ENCODE measurements at regions not wholly inside any gene's neighbourhood (a gene's known extent, or its start where the extent isn't known, plus 50 kb on each side); places are given as distances from the start of the nearest gene placed in this dataset.
"Not testable (repeated sequence)": the region's sequence is repeated elsewhere in the genome, so short reads cannot be mapped to it uniquely, and the experiment has no call there.

DNA sequence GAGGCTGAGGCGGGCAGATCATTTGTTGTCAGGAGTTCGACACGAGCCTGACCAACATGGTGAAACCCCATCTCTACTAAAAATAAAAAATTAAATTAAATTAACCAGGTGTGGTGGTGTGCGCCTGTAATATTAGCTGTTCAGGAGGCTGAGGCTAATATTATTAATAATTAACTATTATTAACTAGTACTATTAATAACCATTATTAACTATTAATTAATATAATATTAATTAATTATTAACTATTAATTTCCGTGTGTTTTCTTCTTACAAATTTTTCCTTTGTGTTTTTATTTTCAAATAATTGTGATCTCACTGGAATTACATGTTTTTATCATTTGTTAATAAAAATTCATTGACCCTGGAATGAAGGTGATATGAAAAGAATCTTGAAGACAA lies 557.4 kb upstream of the ADGRB3 start:
- Mint-ChIP-seq H3K36me3 (ENCODE audit: low read depth) (no peaks in the 10 kb centered on the region), H3K4me3 (no peak overlapping the region), H3K27me3 (no peaks in the 10 kb centered on the region), H3K4me1 (no peaks in the 10 kb centered on the region), H3K27ac (no peak overlapping the region), H3K9me3 (peaks cover 6% of the 10 kb centered on the region)
- ChIA-PET POLR2A (no interaction called here), CTCF (no interaction called here)
- TF ChIP-seq, protein P1, sequence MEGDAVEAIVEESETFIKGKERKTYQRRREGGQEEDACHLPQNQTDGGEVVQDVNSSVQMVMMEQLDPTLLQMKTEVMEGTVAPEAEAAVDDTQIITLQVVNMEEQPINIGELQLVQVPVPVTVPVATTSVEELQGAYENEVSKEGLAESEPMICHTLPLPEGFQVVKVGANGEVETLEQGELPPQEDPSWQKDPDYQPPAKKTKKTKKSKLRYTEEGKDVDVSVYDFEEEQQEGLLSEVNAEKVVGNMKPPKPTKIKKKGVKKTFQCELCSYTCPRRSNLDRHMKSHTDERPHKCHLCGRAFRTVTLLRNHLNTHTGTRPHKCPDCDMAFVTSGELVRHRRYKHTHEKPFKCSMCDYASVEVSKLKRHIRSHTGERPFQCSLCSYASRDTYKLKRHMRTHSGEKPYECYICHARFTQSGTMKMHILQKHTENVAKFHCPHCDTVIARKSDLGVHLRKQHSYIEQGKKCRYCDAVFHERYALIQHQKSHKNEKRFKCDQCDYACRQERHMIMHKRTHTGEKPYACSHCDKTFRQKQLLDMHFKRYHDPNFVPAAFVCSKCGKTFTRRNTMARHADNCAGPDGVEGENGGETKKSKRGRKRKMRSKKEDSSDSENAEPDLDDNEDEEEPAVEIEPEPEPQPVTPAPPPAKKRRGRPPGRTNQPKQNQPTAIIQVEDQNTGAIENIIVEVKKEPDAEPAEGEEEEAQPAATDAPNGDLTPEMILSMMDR (IDR thresholded peaks at IDR 0.05), result no peak
- ATAC-seq (ENCODE audit: low read depth) (no peak), DNase-seq (no peak)
- intact Hi-C loops (cut with micrococcal nuclease), result no loop called here

DNA sequence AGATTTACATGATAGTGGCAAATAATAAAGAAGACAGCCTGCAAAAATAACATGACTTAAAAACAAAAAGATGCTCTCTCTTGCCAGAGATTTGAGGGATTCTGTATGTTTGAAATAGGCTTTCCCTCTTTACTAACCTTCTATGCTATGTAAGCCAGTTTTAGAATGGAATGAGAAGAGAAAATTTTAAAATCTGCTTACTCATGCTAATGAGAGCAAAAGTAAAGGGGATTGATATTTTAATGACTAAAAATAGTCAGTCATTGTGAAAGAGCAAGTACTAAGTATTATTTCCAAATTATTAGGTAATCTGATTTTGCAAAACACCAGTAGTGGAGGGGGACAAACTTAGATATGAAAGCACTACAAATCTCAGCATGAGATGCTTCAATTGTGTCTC lies 563.3 kb upstream of the ADGRB3 start:
- no peak overlapping the region for H3K27ac Mint-ChIP-seq
- H3K4me1 Mint-ChIP-seq, result no peaks in the 10 kb centered on the region
- no peak for ATAC-seq (ENCODE audit: low read depth)
- no peaks in the 10 kb centered on the region for H3K27me3 Mint-ChIP-seq
- H3K36me3 Mint-ChIP-seq (ENCODE audit: low read depth), result no peaks in the 10 kb centered on the region
- peaks cover 8% of the 10 kb centered on the region for H3K9me3 Mint-ChIP-seq
- H3K4me3 Mint-ChIP-seq, result no peak overlapping the region
- ChIA-PET POLR2A (no interaction called here), CTCF (interaction anchor here (0.8 kb wide), 1 partner anchor 9 kb away, joined by 3 read pairs; no protein-coding TSS in a partner anchor)
- intact Hi-C loops (cut with micrococcal nuclease), result no loop called here
- no peak for DNase-seq
- TF ChIP-seq, protein P1 (IDR thresholded peaks at IDR 0.05), result no peak

DNA sequence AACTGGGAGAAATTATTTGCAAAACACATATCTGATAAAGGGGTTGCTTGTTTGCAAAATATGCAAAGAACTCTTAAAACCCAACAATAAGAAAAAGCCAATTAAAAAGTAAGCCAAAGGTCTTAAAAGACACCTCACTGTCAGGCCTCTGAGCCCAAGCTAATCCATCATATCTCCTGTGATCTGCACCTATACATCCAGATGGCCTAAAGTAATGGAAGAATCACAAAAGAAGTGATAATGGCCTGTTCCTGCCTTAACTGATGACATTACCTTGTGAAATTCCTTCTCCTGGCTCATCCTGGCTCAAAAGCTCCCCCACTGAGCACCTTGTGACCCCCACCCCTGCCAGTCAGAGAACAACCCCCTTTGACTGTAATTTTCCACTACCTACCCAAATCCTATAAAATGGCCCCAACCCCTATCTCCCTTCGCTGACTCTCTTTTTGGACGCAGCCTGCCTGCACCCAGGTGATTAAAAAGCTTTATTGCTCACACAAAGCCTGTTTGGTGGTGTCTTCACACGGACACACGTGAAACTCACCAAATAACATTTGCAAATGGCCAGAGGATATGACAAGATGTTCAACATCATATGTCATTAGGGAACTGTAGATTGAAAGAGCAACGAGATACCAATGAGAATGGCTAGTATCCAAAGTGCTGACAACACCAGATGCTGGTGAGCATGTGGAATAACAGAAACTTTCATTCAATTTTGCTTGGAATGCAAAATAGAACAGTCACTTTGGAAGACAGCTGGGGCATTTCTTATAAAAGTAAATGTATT lies 565.0 kb upstream of the ADGRB3 start:
- DNase-seq (no peak), ATAC-seq (ENCODE audit: low read depth) (no peak)
- Mint-ChIP-seq H3K27me3 (no peaks in the 10 kb centered on the region), H3K27ac (no peak overlapping the region), H3K36me3 (ENCODE audit: low read depth) (no peaks in the 10 kb centered on the region), H3K4me1 (no peaks in the 10 kb centered on the region), H3K4me3 (no peak overlapping the region), H3K9me3 (peaks cover 6% of the 10 kb centered on the region)
- intact Hi-C loops (cut with micrococcal nuclease), result no loop called here
- TF ChIP-seq, protein P1 (IDR thresholded peaks at IDR 0.05), result no peak
- ChIA-PET POLR2A (no interaction called here), CTCF (no interaction called here)

DNA sequence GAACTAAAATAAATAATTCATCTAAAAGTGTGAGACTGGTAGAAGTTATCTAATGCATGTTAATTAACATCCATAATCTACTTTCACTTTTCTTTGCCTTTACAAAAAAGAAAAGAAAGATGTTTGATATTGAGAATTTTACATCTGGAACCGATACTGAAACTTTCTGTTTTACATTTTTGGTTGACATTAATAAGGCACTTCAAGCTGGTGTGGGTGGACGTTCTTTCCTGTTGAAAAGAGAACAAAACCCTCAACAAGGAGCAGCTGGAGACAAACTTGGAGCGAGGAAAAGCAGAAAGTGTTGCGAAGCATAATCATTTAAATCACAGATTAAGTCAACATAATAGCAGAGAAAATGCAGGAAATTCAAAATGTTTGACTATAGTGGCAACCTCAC lies 575.2 kb upstream of the ADGRB3 start:
- H3K36me3 Mint-ChIP-seq (ENCODE audit: low read depth), result no peaks in the 10 kb centered on the region
- no peak overlapping the region for H3K4me3 Mint-ChIP-seq
- CTCF ChIA-PET, result no interaction called here
- peaks cover 3% of the 10 kb centered on the region for H3K9me3 Mint-ChIP-seq
- no peak overlapping the region for H3K27ac Mint-ChIP-seq
- ATAC-seq (ENCODE audit: low read depth) (no peak), DNase-seq (no peak)
- no peaks in the 10 kb centered on the region for H3K27me3 Mint-ChIP-seq
- H3K4me1 Mint-ChIP-seq, result no peaks in the 10 kb centered on the region
- TF ChIP-seq, protein P1 (IDR thresholded peaks at IDR 0.05), result no peak
- intact Hi-C loops (cut with micrococcal nuclease), result no loop called here
- POLR2A ChIA-PET, result no interaction called here

GRCh38 chr6:68059261-68059660 lies 575.8 kb upstream of the ADGRB3 start:
- DNase-seq (no peak), ATAC-seq (ENCODE audit: low read depth) (no peak)
- H3K9me3 Mint-ChIP-seq, result peaks cover 5% of the 10 kb centered on the region
- POLR2A ChIA-PET, result no interaction called here
- H3K36me3 Mint-ChIP-seq (ENCODE audit: low read depth), result no peaks in the 10 kb centered on the region
- CTCF ChIA-PET, result no interaction called here
- no peak overlapping the region for H3K4me3 Mint-ChIP-seq
- H3K27me3 Mint-ChIP-seq, result no peaks in the 10 kb centered on the region
- intact Hi-C loops (cut with micrococcal nuclease), result no loop called here
- no peak overlapping the region for H3K27ac Mint-ChIP-seq
- no peaks in the 10 kb centered on the region for H3K4me1 Mint-ChIP-seq
- TF ChIP-seq, protein P1 (IDR thresholded peaks at IDR 0.05), result no peak

GRCh38 chr6:68056596-68056995 lies 578.5 kb upstream of the ADGRB3 start:
- H3K36me3 Mint-ChIP-seq (ENCODE audit: low read depth); H3K4me1 Mint-ChIP-seq; H3K27me3 Mint-ChIP-seq; H3K9me3 Mint-ChIP-seq; H3K4me3 Mint-ChIP-seq; H3K27ac Mint-ChIP-seq; POLR2A ChIA-PET; DNase-seq; intact Hi-C loops (cut with micrococcal nuclease); ATAC-seq (ENCODE audit: low read depth); CTCF ChIA-PET: not testable (repeated sequence)

All from activated B cell treated with CpG ODN at 0.5 μM for 24 hours (primary cell).